GM12878 (cell line): ENCODE measurements at regions not wholly inside any gene's neighbourhood (a gene's known extent, or its start where the extent isn't known, plus 50 kb on each side); places are given as distances from the start of the nearest gene placed in this dataset.

Experiments
- ATAC-seq: fragments of 200-7000 bp; cut with Tn5 transposase; 3 replicates; pipeline ENCODE4 v1.9.1; 2020; ENCODE audit warnings: mild to moderate bottlenecking, moderate library complexity
- BruUV-seq: library from RNA; stranded (reverse); fragments of 400-500 nt; replicated peaks from 2 replicates; lab custom pipeline; 2021; lab: Mats Ljungman, UMichigan
- CTCF ChIA-PET: fragments of 300-600 bp; sonication (Branson Sonifier 250); formaldehyde crosslinking; extraction: SDS; loops from one replicate; lab custom pipeline; 2021; ENCODE audit warnings: inconsistent platforms; lab: Yijun Ruan, JAX
- POLR2A ChIA-PET: fragments of 350-600 bp; formaldehyde crosslinking; extraction: SDS; loops from one replicate; lab custom pipeline; 2021; ENCODE audit warnings: inconsistent platforms; lab: Charles Lee
- RAD21 ChIA-PET: fragments of 300-600 bp; sonication (Branson Sonifier 250); formaldehyde crosslinking; loops from one replicate; lab custom pipeline; 2023; ENCODE audit warnings: antibody characterized with exemption; ENCODE audit not compliant: unreplicated experiment; lab: Charles Lee
- SMC1A ChIA-PET: fragments of 300-600 bp; sonication (Branson Sonifier 250); formaldehyde crosslinking; loops from one replicate; lab custom pipeline; 2023; ENCODE audit not compliant: unreplicated experiment, uncharacterized antibody; lab: Charles Lee
- DNase-seq: peaks from one replicate; pipeline ENCODE4 v3.0.0-alpha.2; 2011; ENCODE audit warnings: low read depth, low spot score
- FAIRE-seq: peaks from 3 replicates; lab custom pipeline; 2011; peaks lifted over from hg19 to GRCh38; lab: Jason Lieb, UNC
- H2AFZ ChIP-seq: 2 replicates; pipeline ENCODE4 v1.6.0; 2011; ENCODE audit warnings: low read depth, low read length, control low read depth; ENCODE audit not compliant: control insufficient read depth
- H3K27ac ChIP-seq: 2 replicates; pipeline ENCODE4 v1.5.1; 2011; ENCODE audit warnings: control low read depth; ENCODE audit not compliant: control insufficient read depth, insufficient read depth
- H3K27me3 ChIP-seq, 2 experiments: replicated peaks in 1 of 2; 2 replicates each; pipeline versions ENCODE4 v1.6.0 to v1.6.1; 2011; ENCODE audit warnings: low read length in 1 of 2; ENCODE audit not compliant: control insufficient read depth in 2 of 2, insufficient read depth in 2 of 2
- H3K36me3 ChIP-seq, 2 experiments: 2 replicates each; pipeline ENCODE4 v1.5.1; 2011; ENCODE audit warnings: low read length in 1 of 2; ENCODE audit not compliant: control insufficient read depth in 2 of 2, insufficient read depth in 2 of 2
- H3K4me1 ChIP-seq: 2 replicates; pipeline ENCODE4 v1.6.1; 2011; ENCODE audit warnings: mild to moderate bottlenecking, low read length, moderate library complexity, mixed read lengths; ENCODE audit not compliant: control insufficient read depth, insufficient read depth
- H3K4me2 ChIP-seq: 2 replicates; pipeline ENCODE4 v1.6.0; 2011; ENCODE audit warnings: control low read depth; ENCODE audit not compliant: control insufficient read depth, insufficient read depth
- H3K4me3 ChIP-seq: fragments of 200-600 bp; sonication (generic); 2 replicates; pipeline ENCODE4 v1.5.1; 2016
- H3K79me2 ChIP-seq: 2 replicates; pipeline ENCODE4 v1.6.0; 2011; ENCODE audit warnings: low read length; ENCODE audit not compliant: control insufficient read depth, insufficient read depth
- H3K9ac ChIP-seq: 2 replicates; pipeline ENCODE4 v1.8.0; 2011; ENCODE audit warnings: low read length, control low read depth, mixed read lengths; ENCODE audit not compliant: control insufficient read depth, insufficient read depth
- H3K9me3 ChIP-seq: replicated peaks from 3 replicates; pipeline ENCODE4 v1.5.1; 2011; ENCODE audit warnings: mild to moderate bottlenecking, low read length; ENCODE audit not compliant: control insufficient read depth, insufficient read depth
- H4K20me1 ChIP-seq: 2 replicates; pipeline ENCODE4 v1.6.0; 2011; ENCODE audit not compliant: control insufficient read depth, insufficient read depth
- CREM ChIP-seq: IDR thresholded peaks from 2 replicates; pipeline ENCODE4 v1.6.1; 2014; ENCODE audit warnings: antibody characterized with exemption, low read depth
- GATAD2B ChIP-seq: fragments of 450-650 bp; conservative IDR thresholded peaks from 2 replicates; pipeline ENCODE4 v1.6.1; 2017; ENCODE audit warnings: low read depth, mild to moderate bottlenecking, moderate library complexity
- IKZF2 ChIP-seq, 2 experiments: fragments of 450-650 bp; IDR thresholded peaks; 2 replicates each; pipeline ENCODE4 v1.6.1; 2017; ENCODE audit warnings: mild to moderate bottlenecking in 2 of 2, moderate library complexity in 2 of 2
- JUND ChIP-seq: IDR thresholded peaks from 2 replicates; pipeline ENCODE4 v1.6.1; 2012; ENCODE audit warnings: low read depth, mild to moderate bottlenecking, low read length, improper control_type of control experiment, moderate library complexity
- LARP7 ChIP-seq: fragments of 450-650 bp; IDR thresholded peaks from 2 replicates; pipeline ENCODE4 v1.6.1; 2017; ENCODE audit warnings: mild to moderate bottlenecking
- MEF2B ChIP-seq: fragments of 450-650 bp; IDR thresholded peaks from 2 replicates; pipeline ENCODE4 v1.6.1; 2018; ENCODE audit warnings: mild to moderate bottlenecking, moderate library complexity; ENCODE audit not compliant: partially characterized antibody, poor library complexity, severe bottlenecking
- POLR2A ChIP-seq: IDR thresholded peaks from 2 replicates; pipeline ENCODE4 v1.6.1; 2011; ENCODE audit warnings: low read depth, mild to moderate bottlenecking, low read length
- POLR2AphosphoS2 ChIP-seq: IDR thresholded peaks from 2 replicates; pipeline ENCODE4 v1.6.1; 2011; ENCODE audit warnings: low read depth, mild to moderate bottlenecking, low read length, improper control_type of control experiment, moderate library complexity
- POLR2AphosphoS5 ChIP-seq: IDR thresholded peaks from 2 replicates; pipeline ENCODE4 v1.6.1; 2011; ENCODE audit warnings: mild to moderate bottlenecking, low read length, inconsistent platforms
- SRF ChIP-seq, 2 experiments: IDR thresholded peaks; 2 replicates each; pipeline ENCODE4 v1.6.1; 2011; ENCODE audit warnings: low read depth in 2 of 2, low read length in 2 of 2, mild to moderate bottlenecking in 1 of 2, moderate library complexity in 1 of 2
- STAT3 ChIP-seq: IDR thresholded peaks from 2 replicates; pipeline ENCODE4 v1.6.1; 2011; ENCODE audit warnings: low read depth, low read length, improper control_type of control experiment
- WGBS: methylation state at CpG from one replicate; pipeline ENCODE4 v1.1.6; 2016; ENCODE audit warnings: low lambda C conversion rate; ENCODE audit not compliant: insufficient replicate concordance, insufficient coverage; ENCODE audit errors: missing lambda C conversion rate; 5-methylcytosine and 5-hydroxymethylcytosine counted together
- in situ Hi-C: fragments of 300-500 bp; cut with MboI; formaldehyde crosslinking; loops from 9 replicates; pipeline ENCODE4 v1.14.3; 2018; ENCODE audit warnings: mixed read lengths
- intact Hi-C: fragments of 100-400 bp; cut with micrococcal nuclease; formaldehyde crosslinking; loops from one replicate; pipeline ENCODE4 v1.14.2; 2022; ENCODE audit not compliant: unreplicated experiment
- TF ChIP-seq, protein P1 (sequence below): IDR thresholded peaks from 2 replicates; pipeline ENCODE4 v1.6.1; 2011; ENCODE audit warnings: mild to moderate bottlenecking, low read depth, low read length, moderate library complexity; ENCODE audit not compliant: insufficient replicate concordance
- TF ChIP-seq, protein P2 (sequence below): fragments of 450-650 bp; IDR thresholded peaks from 2 replicates; pipeline ENCODE4 v1.6.1; 2017; ENCODE audit warnings: mild to moderate bottlenecking

DNA sequence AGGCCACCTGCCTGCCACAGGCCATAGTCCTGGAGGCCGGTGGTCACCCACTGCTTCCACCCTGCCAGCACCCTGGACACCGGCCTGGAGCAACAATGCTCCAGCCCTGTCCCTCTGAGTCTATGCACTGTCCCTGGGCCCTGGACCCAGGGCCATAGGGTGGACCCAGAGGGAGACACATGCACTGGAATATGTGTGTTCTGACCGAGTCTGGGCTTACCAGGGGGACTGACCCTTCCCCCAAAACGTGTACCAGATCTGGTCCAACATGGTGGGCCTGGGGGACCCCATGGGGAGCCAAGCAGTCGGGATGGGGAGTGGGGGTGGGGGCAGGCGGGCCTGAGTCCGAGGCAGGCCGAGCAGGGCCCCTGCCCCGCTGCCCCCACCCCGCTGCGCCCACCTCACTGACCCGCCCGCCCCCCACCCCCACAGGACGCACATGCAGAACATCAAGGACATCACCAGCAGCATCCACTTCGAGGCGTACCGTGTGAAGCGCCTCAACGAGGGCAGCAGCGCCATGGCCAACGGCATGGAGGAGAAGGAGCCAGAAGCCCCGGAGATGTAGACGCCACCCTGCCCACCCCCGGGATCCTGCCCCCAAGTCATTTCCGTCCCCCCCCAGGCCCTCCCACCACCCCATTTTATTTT lies 357.4 kb downstream of the SEC14L1 start:
- no peaks in the 10 kb centered on the region for H3K9me3 ChIP-seq
- no TSS peak for BruUV-seq
- no peak overlapping the region for H3K4me3 ChIP-seq
- no peak overlapping the region for H3K9ac ChIP-seq
- peaks cover 29 to 36% of the 10 kb centered on the region in 2 experiments for H3K36me3 ChIP-seq
- DNase-seq (no peak), FAIRE-seq (no peak), ATAC-seq (no peak)
- no peaks in the 10 kb centered on the region for H3K27me3 ChIP-seq
- CTCF ChIA-PET = interaction anchor here (2.4 kb wide), 1 partner anchor 69 kb away, joined by 17 read pairs; no protein-coding TSS in a partner anchor
- no peak overlapping the region for H3K27ac ChIP-seq
- TF ChIP-seq CREM (no peak), GATAD2B (no peak), SRF (IDR thresholded peaks at IDR 0.05; ENCODE audit: low read depth in 2 of 2, low read length in 2 of 2) (no peak), POLR2AphosphoS5 (0 out of 2 replicates have a peak, but pooled peaks have one; percentile 1), IKZF2 (IDR thresholded peaks at IDR 0.05) (no peak), MEF2B (no peak), JUND (no peak), POLR2AphosphoS2 (0 out of 2 replicates have a peak, but pooled peaks have one; percentile 6), LARP7 (no peak), POLR2A (no peak), STAT3 (no peak)
- TF ChIP-seq, protein P1, sequence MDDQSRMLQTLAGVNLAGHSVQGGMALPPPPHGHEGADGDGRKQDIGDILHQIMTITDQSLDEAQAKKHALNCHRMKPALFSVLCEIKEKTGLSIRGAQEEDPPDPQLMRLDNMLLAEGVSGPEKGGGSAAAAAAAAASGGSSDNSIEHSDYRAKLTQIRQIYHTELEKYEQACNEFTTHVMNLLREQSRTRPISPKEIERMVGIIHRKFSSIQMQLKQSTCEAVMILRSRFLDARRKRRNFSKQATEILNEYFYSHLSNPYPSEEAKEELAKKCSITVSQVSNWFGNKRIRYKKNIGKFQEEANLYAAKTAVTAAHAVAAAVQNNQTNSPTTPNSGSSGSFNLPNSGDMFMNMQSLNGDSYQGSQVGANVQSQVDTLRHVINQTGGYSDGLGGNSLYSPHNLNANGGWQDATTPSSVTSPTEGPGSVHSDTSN = no peak
- TF ChIP-seq, protein P2, sequence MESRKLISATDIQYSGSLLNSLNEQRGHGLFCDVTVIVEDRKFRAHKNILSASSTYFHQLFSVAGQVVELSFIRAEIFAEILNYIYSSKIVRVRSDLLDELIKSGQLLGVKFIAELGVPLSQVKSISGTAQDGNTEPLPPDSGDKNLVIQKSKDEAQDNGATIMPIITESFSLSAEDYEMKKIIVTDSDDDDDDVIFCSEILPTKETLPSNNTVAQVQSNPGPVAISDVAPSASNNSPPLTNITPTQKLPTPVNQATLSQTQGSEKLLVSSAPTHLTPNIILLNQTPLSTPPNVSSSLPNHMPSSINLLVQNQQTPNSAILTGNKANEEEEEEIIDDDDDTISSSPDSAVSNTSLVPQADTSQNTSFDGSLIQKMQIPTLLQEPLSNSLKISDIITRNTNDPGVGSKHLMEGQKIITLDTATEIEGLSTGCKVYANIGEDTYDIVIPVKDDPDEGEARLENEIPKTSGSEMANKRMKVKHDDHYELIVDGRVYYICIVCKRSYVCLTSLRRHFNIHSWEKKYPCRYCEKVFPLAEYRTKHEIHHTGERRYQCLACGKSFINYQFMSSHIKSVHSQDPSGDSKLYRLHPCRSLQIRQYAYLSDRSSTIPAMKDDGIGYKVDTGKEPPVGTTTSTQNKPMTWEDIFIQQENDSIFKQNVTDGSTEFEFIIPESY = no peak
- 98% methylated on average over 9 of the region's 25 CpGs for WGBS
- in situ Hi-C loops = no loop called here
- H3K4me1 ChIP-seq = peaks cover 5% of the 10 kb centered on the region
- intact Hi-C loops = no loop called here
- RAD21 ChIA-PET = no interaction called here
- POLR2A ChIA-PET = interaction anchor here (0.5 kb wide), 1 partner anchor 657 kb away, joined by 3 read pairs; no protein-coding TSS in a partner anchor
- no peak overlapping the region for H2AFZ ChIP-seq
- H3K4me2 ChIP-seq = no peak overlapping the region
- H4K20me1 ChIP-seq = no peaks in the 10 kb centered on the region
- H3K79me2 ChIP-seq = no peaks in the 10 kb centered on the region
- SMC1A ChIA-PET = no interaction called here
